GM21526 (cell line): ENCODE measurements at regions not wholly inside any gene's neighbourhood (a gene's known extent, or its start where the extent isn't known, plus 50 kb on each side); places are given as distances from the start of the nearest gene placed in this dataset.

ENCODE experiments used
- ATAC-seq: cut with Tn5 transposase; IDR thresholded peaks from one replicate; pipeline ENCODE4 v1.9.1; 2021; ENCODE audit warnings: moderate library complexity; ENCODE audit not compliant: unreplicated experiment, low FRiP score

- no peak for ATAC-seq
These were observed 68.1 kb upstream of the SPTBN1 start for GRCh38 chr2:54388076-54388475.

- ATAC-seq = no peak
These were observed 63.4 kb upstream of the SPTBN1 start for GRCh38 chr2:54392555-54393324.

DNA sequence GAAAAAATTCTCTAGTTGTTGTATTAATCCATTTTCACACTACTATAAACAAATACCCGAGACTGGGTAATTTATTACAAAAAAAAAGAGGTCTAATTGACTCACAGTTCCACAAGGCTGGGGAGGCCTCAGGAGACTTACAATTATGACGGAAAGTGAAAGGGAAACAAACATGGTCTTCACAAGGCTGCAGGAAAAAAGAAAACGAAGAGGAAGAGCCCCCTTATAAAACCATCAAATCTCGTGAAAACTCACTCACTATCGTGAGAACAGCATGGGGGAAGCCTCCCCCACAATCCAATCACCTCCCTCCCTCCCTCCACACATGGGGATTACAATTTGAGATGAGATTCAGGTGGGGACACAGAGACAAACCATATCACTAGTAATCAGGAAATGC is 61.7 kb upstream of the SPTBN1 start:
- peak; percentile 68 for ATAC-seq

- no peak for ATAC-seq
These were observed 60.0 kb upstream of the SPTBN1 start for GRCh38 chr2:54396107-54396506.

DNA sequence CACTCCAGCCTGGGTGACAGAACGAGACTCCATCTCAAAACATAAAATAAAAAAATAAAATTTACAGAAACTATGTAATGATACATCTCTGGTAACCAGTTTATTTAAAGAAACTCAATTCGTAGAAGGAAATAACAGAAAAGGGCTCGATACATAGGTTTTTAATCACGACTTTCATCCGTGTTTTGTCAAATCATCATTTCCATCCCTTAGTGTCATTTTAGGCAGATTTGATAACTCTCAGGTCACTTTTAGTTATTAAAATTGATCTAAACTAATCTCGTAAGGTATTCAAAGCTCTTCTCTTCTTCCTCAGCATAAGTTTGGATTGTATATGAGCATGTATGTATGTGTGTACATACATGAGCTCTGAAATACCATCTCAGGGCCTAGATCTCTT is 59.3 kb upstream of the SPTBN1 start:
- ATAC-seq = no peak

DNA sequence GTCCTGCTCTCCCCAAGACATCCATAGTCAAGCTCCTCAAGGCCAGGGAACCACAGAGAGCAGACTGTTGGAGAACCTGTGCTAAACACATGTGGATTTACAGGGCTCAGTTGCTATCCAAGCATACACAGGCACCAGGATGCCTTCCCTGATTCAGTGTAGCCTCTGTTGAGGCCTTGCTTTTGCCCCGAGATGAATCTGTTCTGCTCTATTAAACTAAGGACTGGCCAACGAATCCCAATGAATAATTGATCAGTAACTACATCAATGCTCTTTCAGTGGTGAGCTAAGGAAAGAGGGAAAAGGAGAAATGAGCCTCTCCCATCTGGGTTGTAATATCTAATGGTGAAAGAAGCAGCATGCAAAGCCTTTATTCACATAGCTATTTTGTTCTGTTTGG is 58.7 kb upstream of the SPTBN1 start:
- no peak for ATAC-seq

DNA sequence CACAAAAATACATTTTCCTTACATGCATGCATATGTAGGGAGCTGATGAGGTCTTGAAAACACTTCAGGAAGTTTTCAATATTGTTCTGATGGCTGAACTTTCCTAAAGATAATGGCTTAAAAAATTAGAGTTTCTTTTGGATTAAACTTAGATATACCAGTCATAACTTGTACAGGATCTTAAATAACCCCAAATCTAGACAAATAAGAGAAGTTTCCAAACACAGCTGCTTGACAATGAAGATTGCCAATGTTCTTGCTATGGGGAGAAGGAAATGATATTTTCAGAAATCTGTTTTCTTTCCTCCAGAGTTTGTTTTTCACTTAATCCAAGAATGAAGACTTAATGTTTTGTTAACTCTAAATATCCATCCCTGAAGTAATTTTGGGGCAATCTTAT is 54.6 kb upstream of the SPTBN1 start:
- no peak for ATAC-seq

- ATAC-seq = no peak
These were observed 53.8 kb upstream of the SPTBN1 start for GRCh38 chr2:54402350-54402749.

DNA sequence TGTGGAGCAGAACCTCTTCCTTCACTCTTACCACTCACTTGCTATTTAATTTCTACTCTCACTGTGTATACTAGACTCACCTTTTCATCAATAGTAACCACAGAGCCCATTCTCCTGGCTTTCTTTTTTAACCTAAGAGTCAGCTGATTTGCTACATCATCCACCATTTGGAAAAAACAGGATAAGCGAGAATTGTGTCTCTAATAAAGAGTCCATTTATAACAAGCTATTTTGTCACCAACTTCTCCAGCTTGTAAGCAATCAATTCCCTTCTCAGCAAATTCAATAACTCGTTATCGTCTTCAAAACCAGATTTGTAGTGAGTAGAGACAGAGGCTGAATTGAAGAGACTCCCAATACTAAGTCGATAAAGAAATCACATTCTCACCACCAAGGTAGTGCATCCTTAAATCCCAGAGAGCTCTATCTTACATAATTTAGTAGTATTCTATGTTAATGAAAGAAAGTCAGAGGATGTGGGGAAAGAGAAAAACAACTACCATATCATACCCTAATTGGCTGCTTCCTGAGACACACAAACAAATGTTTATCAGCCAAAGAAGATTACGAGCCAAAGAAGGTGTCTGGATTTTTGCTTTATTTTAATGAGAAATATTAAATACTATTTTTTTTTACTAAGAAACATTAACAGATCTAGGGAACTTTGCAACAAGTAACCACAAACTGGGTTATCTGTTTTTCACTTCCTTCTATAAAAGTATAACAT is 52.5 kb upstream of the SPTBN1 start:
- no peak for ATAC-seq

DNA sequence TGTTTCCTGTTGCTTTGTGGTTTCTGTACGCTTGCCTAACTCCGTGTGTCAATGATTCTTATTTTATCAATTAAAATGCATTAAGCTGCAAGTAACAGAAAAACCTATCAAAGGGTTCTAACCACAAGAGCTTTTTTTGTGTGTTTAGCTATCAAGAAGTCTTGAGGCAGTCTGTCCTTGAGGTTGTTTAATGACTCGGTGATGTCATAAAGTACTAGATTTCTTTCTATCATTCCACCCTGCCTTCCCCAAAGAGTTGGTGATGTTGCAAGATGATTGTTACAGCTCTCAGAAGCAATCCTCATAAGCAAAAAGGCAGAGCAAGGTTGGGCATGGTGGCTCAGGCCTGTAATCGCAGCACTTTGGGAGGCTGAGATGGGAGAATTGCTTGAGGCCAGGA is 51.9 kb upstream of the SPTBN1 start:
- no peak for ATAC-seq

DNA sequence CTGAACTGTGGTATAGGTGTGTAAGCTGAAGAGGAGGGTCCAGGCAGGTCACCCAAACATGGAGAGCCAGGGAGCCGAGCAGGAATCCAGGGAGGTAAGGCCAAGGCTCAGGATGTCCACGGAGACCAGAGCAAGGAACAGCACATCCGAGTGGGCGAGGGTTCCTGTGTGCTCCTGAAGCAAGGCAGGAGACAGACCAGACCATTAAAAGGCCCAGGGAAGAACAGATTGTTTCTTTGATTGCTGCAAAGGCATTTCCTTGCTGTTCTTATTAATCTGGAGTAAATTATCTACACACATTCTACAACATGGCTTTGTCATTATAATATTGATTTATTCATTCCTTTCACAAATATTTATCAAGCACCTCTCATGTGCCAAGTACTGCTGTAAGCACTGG is 50.1 kb upstream of the SPTBN1 start:
- no peak for ATAC-seq
